H9 (cell line): ENCODE measurements at regions not wholly inside any gene's neighbourhood (a gene's known extent, or its start where the extent isn't known, plus 50 kb on each side); places are given as distances from the start of the nearest gene placed in this dataset.

ENCODE experiments used
- DNase-seq: peaks from one replicate; pipeline ENCODE4 v3.0.0-alpha.2; 2017
- H2AFZ ChIP-seq: one replicate; pipeline ENCODE4 v1.6.1; 2013; ENCODE audit warnings: mild to moderate bottlenecking, low read length, control low read depth, moderate library complexity
- H2AK5ac ChIP-seq: 2 replicates; pipeline ENCODE4 v1.6.1; 2013; ENCODE audit warnings: low read length, control low read depth, mixed read lengths; ENCODE audit not compliant: insufficient read length
- H2BK120ac ChIP-seq: one replicate; pipeline ENCODE4 v1.6.1; 2013; ENCODE audit warnings: low read depth, mild to moderate bottlenecking, low read length, control low read depth, inconsistent platforms; ENCODE audit not compliant: poor library complexity, severe bottlenecking
- H2BK12ac ChIP-seq: 2 replicates; pipeline ENCODE4 v1.6.1; 2013; ENCODE audit warnings: low read length, control low read depth, mixed read lengths, low read depth; ENCODE audit not compliant: insufficient read length
- H2BK15ac ChIP-seq: 2 replicates; pipeline ENCODE4 v1.6.1; 2013; ENCODE audit warnings: low read depth, low read length, control low read depth
- H2BK20ac ChIP-seq: one replicate; pipeline ENCODE4 v1.6.1; 2013; ENCODE audit warnings: low read depth, mild to moderate bottlenecking, low read length, control low read depth, inconsistent platforms; ENCODE audit not compliant: poor library complexity, severe bottlenecking
- H2BK5ac ChIP-seq: 2 replicates; pipeline ENCODE4 v1.6.1; 2013; ENCODE audit warnings: low read length, control low read depth, mixed read lengths; ENCODE audit not compliant: insufficient read length
- H3K14ac ChIP-seq: 2 replicates; pipeline ENCODE4 v1.6.1; 2013; ENCODE audit warnings: low read length, control low read depth; ENCODE audit not compliant: insufficient read depth
- H3K18ac ChIP-seq: 2 replicates; pipeline ENCODE4 v1.6.1; 2013; ENCODE audit warnings: low read depth, mild to moderate bottlenecking, mixed read lengths, low read length, control low read depth; ENCODE audit not compliant: insufficient read length
- H3K23ac ChIP-seq: 2 replicates; pipeline ENCODE4 v1.6.1; 2013; ENCODE audit warnings: low read length, control low read depth, mixed read lengths, low read depth; ENCODE audit not compliant: insufficient read length
- H3K23me2 ChIP-seq: 2 replicates; pipeline ENCODE4 v1.6.1; 2013; ENCODE audit warnings: low read depth, mild to moderate bottlenecking, mixed read lengths, low read length, control low read depth; ENCODE audit not compliant: insufficient read length, poor library complexity, severe bottlenecking
- H3K27ac ChIP-seq: 2 replicates; pipeline ENCODE4 v1.5.1; 2013; ENCODE audit warnings: low read length, control low read depth, mixed read lengths, low read depth; ENCODE audit not compliant: insufficient read length
- H3K27me3 ChIP-seq: 2 replicates; pipeline ENCODE4 v1.6.1; 2013; ENCODE audit warnings: low read length, control low read depth, inconsistent platforms; ENCODE audit not compliant: insufficient read depth
- H3K4ac ChIP-seq: 2 replicates; pipeline ENCODE4 v1.6.1; 2013; ENCODE audit warnings: low read depth, mild to moderate bottlenecking, control low read depth, inconsistent platforms, low read length, moderate library complexity
- H3K4me1 ChIP-seq: 2 replicates; pipeline ENCODE4 v1.6.1; 2013; ENCODE audit warnings: low read length, control low read depth, inconsistent platforms; ENCODE audit not compliant: insufficient read depth
- H3K4me2 ChIP-seq: 2 replicates; pipeline ENCODE4 v1.6.1; 2013; ENCODE audit warnings: low read length, control low read depth, mixed read lengths; ENCODE audit not compliant: insufficient read length, insufficient read depth
- H3K56ac ChIP-seq: 2 replicates; pipeline ENCODE4 v1.6.1; 2013; ENCODE audit warnings: low read depth, mild to moderate bottlenecking, mixed read lengths, low read length, control low read depth; ENCODE audit not compliant: insufficient read length
- H3K79me1 ChIP-seq: 2 replicates; pipeline ENCODE4 v1.6.1; 2013; ENCODE audit warnings: low read depth, mild to moderate bottlenecking, moderate library complexity, low read length, control low read depth, inconsistent platforms; ENCODE audit not compliant: insufficient read depth, poor library complexity, severe bottlenecking
- H3K79me2 ChIP-seq: 2 replicates; pipeline ENCODE4 v1.6.1; 2013; ENCODE audit warnings: low read length, control low read depth, inconsistent platforms; ENCODE audit not compliant: insufficient read depth
- H3K9ac ChIP-seq: 2 replicates; pipeline ENCODE4 v1.6.1; 2013; ENCODE audit warnings: low read length, control low read depth, mixed read lengths; ENCODE audit not compliant: insufficient read length; ENCODE audit errors: extremely low read depth
- H3K9me3 ChIP-seq: one replicate; pipeline ENCODE4 v1.6.1; 2013; ENCODE audit warnings: low read depth, low read length, inconsistent platforms; ENCODE audit not compliant: control insufficient read depth
- H3T11ph ChIP-seq: one replicate; pipeline ENCODE4 v1.6.1; 2013; ENCODE audit warnings: mild to moderate bottlenecking, low read length, control low read depth, inconsistent platforms
- H4K20me1 ChIP-seq: one replicate; pipeline ENCODE4 v1.6.1; 2013; ENCODE audit not compliant: control insufficient read depth, insufficient read length, insufficient read depth
- H4K5ac ChIP-seq: 2 replicates; pipeline ENCODE4 v1.6.1; 2013; ENCODE audit warnings: low read depth, mild to moderate bottlenecking, mixed read lengths, low read length, control low read depth; ENCODE audit not compliant: insufficient read length
- H4K8ac ChIP-seq: replicated peaks from 2 replicates; pipeline ENCODE4 v1.6.1; 2013; ENCODE audit warnings: low read length, control low read depth, mixed read lengths, low read depth; ENCODE audit not compliant: insufficient read length
- H4K91ac ChIP-seq: 2 replicates; pipeline ENCODE4 v1.6.1; 2013; ENCODE audit warnings: low read depth, mild to moderate bottlenecking, moderate library complexity, mixed read lengths, low read length, control low read depth; ENCODE audit not compliant: insufficient read length
- H3K27ac Mint-ChIP-seq, 3 experiments: 2 replicates in 2 of 3; 3 replicates in 1 of 3; pipeline ENCODE4 v1.8.0; 2020 to 2021; ENCODE audit warnings: mixed read lengths in 3 of 3, mild to moderate bottlenecking in 1 of 3, moderate library complexity in 1 of 3
- H3K27me3 Mint-ChIP-seq: 2 replicates; pipeline ENCODE4 v1.8.0; 2021; ENCODE audit warnings: low read depth, mild to moderate bottlenecking, moderate library complexity, mixed read lengths
- H3K36me3 Mint-ChIP-seq, 3 experiments: 2 replicates in 2 of 3; 3 replicates in 1 of 3; pipeline ENCODE4 v1.8.0; 2020 to 2021; ENCODE audit warnings: low read depth in 3 of 3, mixed read lengths in 3 of 3; ENCODE audit not compliant: insufficient read depth in 1 of 3
- H3K4me1 Mint-ChIP-seq, 2 experiments: 2 replicates each; pipeline ENCODE4 v1.8.0; 2020; ENCODE audit warnings: mixed read lengths in 2 of 2
- H3K4me3 Mint-ChIP-seq, 2 experiments: 2 replicates in 1 of 2; 3 replicates in 1 of 2; pipeline ENCODE4 v1.8.0; 2020 to 2021; ENCODE audit warnings: mild to moderate bottlenecking in 2 of 2, mixed read lengths in 2 of 2, moderate library complexity in 1 of 2
- H3K9me3 Mint-ChIP-seq, 2 experiments: 2 replicates in 1 of 2; 3 replicates in 1 of 2; pipeline ENCODE4 v1.8.0; 2020; ENCODE audit warnings: mild to moderate bottlenecking in 2 of 2, mixed read lengths in 2 of 2, moderate library complexity in 1 of 2
- WGBS: extraction: QIAGEN DNeasy Blood & Tissue Kit; methylation state at CpG from one replicate; pipeline ENCODE4 v1.1.7; 2013; ENCODE audit warnings: missing lambda C conversion rate, low lambda C conversion rate, mixed read lengths; ENCODE audit not compliant: insufficient read length; ENCODE audit errors: extremely low coverage; 5-methylcytosine and 5-hydroxymethylcytosine counted together
- TF ChIP-seq, protein P1 (sequence below): fragments of 200-600 bp; sonication (generic); conservative IDR thresholded peaks from 3 replicates; pipeline ENCODE4 v1.8.0; 2021; ENCODE audit warnings: antibody characterized with exemption, mild to moderate bottlenecking

DNA sequence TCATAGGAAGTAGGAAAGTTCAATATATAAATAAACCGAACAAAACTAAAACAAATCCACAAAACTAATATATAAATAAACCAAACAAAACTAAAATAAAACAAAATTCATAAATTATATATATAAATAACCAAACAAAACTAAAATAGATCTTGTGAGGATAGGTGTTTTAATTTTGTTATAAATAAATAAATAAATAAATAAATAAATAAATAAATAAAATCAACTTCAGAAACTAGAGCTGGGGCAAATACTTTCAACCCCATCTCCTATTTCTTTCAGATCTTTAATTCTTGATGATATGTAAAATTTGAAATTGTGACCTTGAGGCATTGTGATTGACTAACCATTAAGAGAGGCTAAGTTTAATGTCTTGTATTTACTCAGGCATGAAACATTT, 416.1 kb downstream of the SAMD5 start:
- no peaks in the 10 kb centered on the region for H3K23me2 ChIP-seq
- no peak for DNase-seq
- H3K9ac ChIP-seq = no peak overlapping the region
- Mint-ChIP-seq H3K27me3 (no peaks in the 10 kb centered on the region), H3K27ac (no peak overlapping the region), H3K4me1 (peaks cover 4% of the 10 kb centered on the region in 2 experiments), H3K9me3 (peaks cover 20 to 21% of the 10 kb centered on the region in 2 experiments), H3K4me3 (no peak overlapping the region), H3K36me3 (peaks cover 0 to 12% (median 0%) of the 10 kb centered on the region in 3 experiments; a peak in 4 of 7 replicates)
- no peaks in the 10 kb centered on the region for H3K9me3 ChIP-seq
- no peak overlapping the region for H3K56ac ChIP-seq
- no peaks in the 10 kb centered on the region for H4K20me1 ChIP-seq
- no peak overlapping the region for H3K27ac ChIP-seq
- H2AK5ac ChIP-seq = no peak overlapping the region
- H2BK12ac ChIP-seq = no peak overlapping the region
- WGBS = no CpG with 5 or more reads among the region's 1 CpG
- no peak overlapping the region for H4K5ac ChIP-seq
- H2BK20ac ChIP-seq = no peak overlapping the region
- no peaks in the 10 kb centered on the region for H3K27me3 ChIP-seq
- no peaks in the 10 kb centered on the region for H3K79me2 ChIP-seq
- no peaks in the 10 kb centered on the region for H3K79me1 ChIP-seq
- no peak overlapping the region for H2BK120ac ChIP-seq
- H3K14ac ChIP-seq = no peak overlapping the region
- H2AFZ ChIP-seq = no peak overlapping the region
- no peak overlapping the region for H3K23ac ChIP-seq
- no peak overlapping the region for H2BK15ac ChIP-seq
- H3K4ac ChIP-seq = no peak overlapping the region
- H4K91ac ChIP-seq = no peak overlapping the region
- no peak overlapping the region for H3K4me2 ChIP-seq
- H4K8ac ChIP-seq = no peak overlapping the region
- no peak overlapping the region for H3K18ac ChIP-seq
- H3K4me1 ChIP-seq = no peaks in the 10 kb centered on the region
- H3T11ph ChIP-seq = no peak overlapping the region
- TF ChIP-seq, protein P1, sequence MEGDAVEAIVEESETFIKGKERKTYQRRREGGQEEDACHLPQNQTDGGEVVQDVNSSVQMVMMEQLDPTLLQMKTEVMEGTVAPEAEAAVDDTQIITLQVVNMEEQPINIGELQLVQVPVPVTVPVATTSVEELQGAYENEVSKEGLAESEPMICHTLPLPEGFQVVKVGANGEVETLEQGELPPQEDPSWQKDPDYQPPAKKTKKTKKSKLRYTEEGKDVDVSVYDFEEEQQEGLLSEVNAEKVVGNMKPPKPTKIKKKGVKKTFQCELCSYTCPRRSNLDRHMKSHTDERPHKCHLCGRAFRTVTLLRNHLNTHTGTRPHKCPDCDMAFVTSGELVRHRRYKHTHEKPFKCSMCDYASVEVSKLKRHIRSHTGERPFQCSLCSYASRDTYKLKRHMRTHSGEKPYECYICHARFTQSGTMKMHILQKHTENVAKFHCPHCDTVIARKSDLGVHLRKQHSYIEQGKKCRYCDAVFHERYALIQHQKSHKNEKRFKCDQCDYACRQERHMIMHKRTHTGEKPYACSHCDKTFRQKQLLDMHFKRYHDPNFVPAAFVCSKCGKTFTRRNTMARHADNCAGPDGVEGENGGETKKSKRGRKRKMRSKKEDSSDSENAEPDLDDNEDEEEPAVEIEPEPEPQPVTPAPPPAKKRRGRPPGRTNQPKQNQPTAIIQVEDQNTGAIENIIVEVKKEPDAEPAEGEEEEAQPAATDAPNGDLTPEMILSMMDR = no peak
- no peak overlapping the region for H2BK5ac ChIP-seq
